Liver (tissue), 8 donors: ENCODE measurements at regions not wholly inside any gene's neighbourhood (a gene's known extent, or its start where the extent isn't known, plus 50 kb on each side); places are given as distances from the start of the nearest gene placed in this dataset.

Source experiments
- DNase-seq: peaks from one replicate; pipeline ENCODE4 v3.0.0-alpha.2; 2017; ENCODE audit warnings: low spot score
- H3K27ac ChIP-seq, 2 donors: one replicate each; pipeline ENCODE4 v1.7.0; 2013; ENCODE audit warnings: inconsistent platforms in 2 of 2, low read length in 2 of 2, control low read depth in 1 of 2, low read depth in 1 of 2, mild to moderate bottlenecking in 1 of 2
- H3K27me3 ChIP-seq, 4 donors: one replicate each; pipeline versions ENCODE4 v1.6.1 to v1.7.0; 2013; ENCODE audit warnings: low read length in 3 of 4, inconsistent platforms in 1 of 4, mild to moderate bottlenecking in 1 of 4, moderate library complexity in 1 of 4; ENCODE audit not compliant: control insufficient read depth in 4 of 4, insufficient read depth in 4 of 4
- H3K36me3 ChIP-seq, 4 donors: one replicate each; pipeline versions ENCODE4 v1.6.1 to v1.7.0; 2013; ENCODE audit warnings: low read length in 3 of 4, mild to moderate bottlenecking in 3 of 4, low read depth in 1 of 4, moderate library complexity in 1 of 4; ENCODE audit not compliant: control insufficient read depth in 4 of 4, insufficient read depth in 3 of 4
- H3K4me1 ChIP-seq, 4 donors: one replicate each; pipeline versions ENCODE4 v1.6.1 to v1.7.0; 2013; ENCODE audit warnings: low read length in 3 of 4, mild to moderate bottlenecking in 3 of 4, moderate library complexity in 1 of 4; ENCODE audit not compliant: control insufficient read depth in 4 of 4, insufficient read depth in 4 of 4
- H3K4me3 ChIP-seq, 3 donors: one replicate each; pipeline versions ENCODE4 v1.6.1 to v1.7.0; 2013; ENCODE audit warnings: low read length in 3 of 3, control low read depth in 1 of 3, low read depth in 1 of 3, mild to moderate bottlenecking in 1 of 3
- H3K9ac ChIP-seq, 2 donors: one replicate each; pipeline ENCODE4 v1.7.0; 2013; ENCODE audit warnings: low read length in 2 of 2, mild to moderate bottlenecking in 2 of 2, moderate library complexity in 2 of 2, control low read depth in 1 of 2, low read depth in 1 of 2
- H3K9me3 ChIP-seq, 4 donors: one replicate each; pipeline versions ENCODE4 v1.6.1 to v1.7.0; 2013; ENCODE audit warnings: low read length in 3 of 4; ENCODE audit not compliant: control insufficient read depth in 4 of 4
- EGR1 ChIP-seq, 2 donors: IDR thresholded peaks; 2 replicates each; pipeline ENCODE4 v1.6.1; 2016 to 2018; ENCODE audit warnings: antibody characterized with exemption in 2 of 2, low read depth in 2 of 2
- FOXA1 ChIP-seq: IDR thresholded peaks from 2 replicates; pipeline ENCODE4 v1.6.1; 2016; ENCODE audit warnings: antibody characterized with exemption
- FOXA2 ChIP-seq: IDR thresholded peaks from 2 replicates; pipeline ENCODE4 v1.6.1; 2016; ENCODE audit warnings: antibody characterized with exemption
- HNF4A ChIP-seq, 2 donors: conservative IDR thresholded peaks; 2 replicates each; pipeline ENCODE4 v1.6.1; 2016; ENCODE audit warnings: antibody characterized with exemption in 2 of 2, mild to moderate bottlenecking in 2 of 2
- HNF4G ChIP-seq: IDR thresholded peaks from 2 replicates; pipeline ENCODE4 v1.6.1; 2016; ENCODE audit warnings: antibody characterized with exemption
- JUND ChIP-seq, 2 donors: IDR thresholded peaks; 2 replicates each; pipeline ENCODE4 v1.6.1; 2016; ENCODE audit warnings: antibody characterized with exemption in 2 of 2
- RAD21 ChIP-seq, 2 donors: IDR thresholded peaks; 2 replicates each; pipeline ENCODE4 v1.6.1; 2016; ENCODE audit warnings: antibody characterized with exemption in 2 of 2, mild to moderate bottlenecking in 2 of 2
- RXRA ChIP-seq, 2 donors: IDR thresholded peaks; 2 replicates each; pipeline ENCODE4 v1.6.1; 2017 to 2018; ENCODE audit warnings: antibody characterized with exemption in 2 of 2, mild to moderate bottlenecking in 1 of 2
- SP1 ChIP-seq: IDR thresholded peaks from 2 replicates; pipeline ENCODE4 v1.6.1; 2018; ENCODE audit warnings: antibody characterized with exemption, mild to moderate bottlenecking
- TAF1 ChIP-seq: conservative IDR thresholded peaks from 2 replicates; pipeline ENCODE4 v1.6.1; 2016; ENCODE audit warnings: antibody characterized with exemption, mild to moderate bottlenecking
- YY1 ChIP-seq: IDR thresholded peaks from 2 replicates; pipeline ENCODE4 v1.6.1; 2016; ENCODE audit warnings: antibody characterized with exemption, mild to moderate bottlenecking
- WGBS: extraction: QIAGEN DNeasy Blood & Tissue Kit; methylation state at CpG from one replicate; pipeline ENCODE4 v1.1.7; 2013; 5-methylcytosine and 5-hydroxymethylcytosine counted together
- TF ChIP-seq, protein P1 (sequence below): fragments of 150-350 bp; IDR thresholded peaks from 2 replicates; pipeline ENCODE4 v1.5.1; 2017; ENCODE audit warnings: improper control_type of control experiment, low read depth, low read length; ENCODE audit not compliant: missing input control
- TF ChIP-seq, protein P2 (sequence below): IDR thresholded peaks from 2 replicates; pipeline ENCODE4 v1.6.1; 2016; ENCODE audit warnings: antibody characterized with exemption
- TF ChIP-seq, protein P3 (sequence below): IDR thresholded peaks from 2 replicates; pipeline ENCODE4 v1.6.1; 2016; ENCODE audit warnings: antibody characterized with exemption
- TF ChIP-seq, protein P4 (sequence below): IDR thresholded peaks from 2 replicates; pipeline ENCODE4 v1.6.1; 2016; ENCODE audit warnings: antibody characterized with exemption, mild to moderate bottlenecking
- TF ChIP-seq, protein P5 (sequence below): IDR thresholded peaks from 2 replicates; pipeline ENCODE4 v1.6.1; 2016; ENCODE audit warnings: antibody characterized with exemption
- donor health status: healthy.
- donor health status: healthy.
- donor health status: healthy.
- donor health status: healthy.
- donor health status: healthy.

DNA sequence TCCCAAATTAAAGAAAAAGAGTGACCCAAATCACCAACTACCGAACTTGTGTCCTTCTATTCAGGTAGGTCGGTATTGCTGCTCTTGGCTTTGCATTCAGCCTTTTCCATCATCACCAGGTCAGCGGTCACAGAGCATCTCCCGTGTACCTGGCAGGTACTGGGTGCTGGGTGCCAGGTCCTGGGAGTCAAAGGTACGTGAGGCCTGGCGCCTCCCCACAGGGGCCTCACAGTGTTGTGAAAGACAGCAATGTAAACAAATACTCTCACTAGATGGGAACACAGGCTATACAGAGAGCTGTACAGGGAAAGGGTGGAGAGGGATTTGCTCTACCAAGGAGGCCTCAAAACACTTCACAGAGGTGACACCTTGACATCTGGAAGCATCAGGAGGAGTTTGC lies 86.7 kb downstream of the ZIC5 start:
- TF ChIP-seq FOXA1 (peak; percentile 17), SP1 (peak; percentile 44), JUND (IDR thresholded peaks at IDR 0.05) (no peak), RXRA (IDR thresholded peaks at IDR 0.05) (peak; percentile 65 to 79), FOXA2 (peak; percentile 78), HNF4A (conservative IDR thresholded peaks at IDR 0.05) (peak; percentile 79 to 83), HNF4G (no peak), YY1 (peak; percentile 15), EGR1 (IDR thresholded peaks at IDR 0.05; ENCODE audit: low read depth in 2 of 2) (no peak), TAF1 (no peak), RAD21 (IDR thresholded peaks at IDR 0.05) (peak; percentile 40 to 56)
- TF ChIP-seq, protein P1, sequence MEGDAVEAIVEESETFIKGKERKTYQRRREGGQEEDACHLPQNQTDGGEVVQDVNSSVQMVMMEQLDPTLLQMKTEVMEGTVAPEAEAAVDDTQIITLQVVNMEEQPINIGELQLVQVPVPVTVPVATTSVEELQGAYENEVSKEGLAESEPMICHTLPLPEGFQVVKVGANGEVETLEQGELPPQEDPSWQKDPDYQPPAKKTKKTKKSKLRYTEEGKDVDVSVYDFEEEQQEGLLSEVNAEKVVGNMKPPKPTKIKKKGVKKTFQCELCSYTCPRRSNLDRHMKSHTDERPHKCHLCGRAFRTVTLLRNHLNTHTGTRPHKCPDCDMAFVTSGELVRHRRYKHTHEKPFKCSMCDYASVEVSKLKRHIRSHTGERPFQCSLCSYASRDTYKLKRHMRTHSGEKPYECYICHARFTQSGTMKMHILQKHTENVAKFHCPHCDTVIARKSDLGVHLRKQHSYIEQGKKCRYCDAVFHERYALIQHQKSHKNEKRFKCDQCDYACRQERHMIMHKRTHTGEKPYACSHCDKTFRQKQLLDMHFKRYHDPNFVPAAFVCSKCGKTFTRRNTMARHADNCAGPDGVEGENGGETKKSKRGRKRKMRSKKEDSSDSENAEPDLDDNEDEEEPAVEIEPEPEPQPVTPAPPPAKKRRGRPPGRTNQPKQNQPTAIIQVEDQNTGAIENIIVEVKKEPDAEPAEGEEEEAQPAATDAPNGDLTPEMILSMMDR: no peak
- TF ChIP-seq, protein P2, sequence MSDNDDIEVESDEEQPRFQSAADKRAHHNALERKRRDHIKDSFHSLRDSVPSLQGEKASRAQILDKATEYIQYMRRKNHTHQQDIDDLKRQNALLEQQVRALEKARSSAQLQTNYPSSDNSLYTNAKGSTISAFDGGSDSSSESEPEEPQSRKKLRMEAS: no peak
- TF ChIP-seq, protein P3, sequence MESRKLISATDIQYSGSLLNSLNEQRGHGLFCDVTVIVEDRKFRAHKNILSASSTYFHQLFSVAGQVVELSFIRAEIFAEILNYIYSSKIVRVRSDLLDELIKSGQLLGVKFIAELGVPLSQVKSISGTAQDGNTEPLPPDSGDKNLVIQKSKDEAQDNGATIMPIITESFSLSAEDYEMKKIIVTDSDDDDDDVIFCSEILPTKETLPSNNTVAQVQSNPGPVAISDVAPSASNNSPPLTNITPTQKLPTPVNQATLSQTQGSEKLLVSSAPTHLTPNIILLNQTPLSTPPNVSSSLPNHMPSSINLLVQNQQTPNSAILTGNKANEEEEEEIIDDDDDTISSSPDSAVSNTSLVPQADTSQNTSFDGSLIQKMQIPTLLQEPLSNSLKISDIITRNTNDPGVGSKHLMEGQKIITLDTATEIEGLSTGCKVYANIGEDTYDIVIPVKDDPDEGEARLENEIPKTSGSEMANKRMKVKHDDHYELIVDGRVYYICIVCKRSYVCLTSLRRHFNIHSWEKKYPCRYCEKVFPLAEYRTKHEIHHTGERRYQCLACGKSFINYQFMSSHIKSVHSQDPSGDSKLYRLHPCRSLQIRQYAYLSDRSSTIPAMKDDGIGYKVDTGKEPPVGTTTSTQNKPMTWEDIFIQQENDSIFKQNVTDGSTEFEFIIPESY: peak; percentile 39
- TF ChIP-seq, protein P4, sequence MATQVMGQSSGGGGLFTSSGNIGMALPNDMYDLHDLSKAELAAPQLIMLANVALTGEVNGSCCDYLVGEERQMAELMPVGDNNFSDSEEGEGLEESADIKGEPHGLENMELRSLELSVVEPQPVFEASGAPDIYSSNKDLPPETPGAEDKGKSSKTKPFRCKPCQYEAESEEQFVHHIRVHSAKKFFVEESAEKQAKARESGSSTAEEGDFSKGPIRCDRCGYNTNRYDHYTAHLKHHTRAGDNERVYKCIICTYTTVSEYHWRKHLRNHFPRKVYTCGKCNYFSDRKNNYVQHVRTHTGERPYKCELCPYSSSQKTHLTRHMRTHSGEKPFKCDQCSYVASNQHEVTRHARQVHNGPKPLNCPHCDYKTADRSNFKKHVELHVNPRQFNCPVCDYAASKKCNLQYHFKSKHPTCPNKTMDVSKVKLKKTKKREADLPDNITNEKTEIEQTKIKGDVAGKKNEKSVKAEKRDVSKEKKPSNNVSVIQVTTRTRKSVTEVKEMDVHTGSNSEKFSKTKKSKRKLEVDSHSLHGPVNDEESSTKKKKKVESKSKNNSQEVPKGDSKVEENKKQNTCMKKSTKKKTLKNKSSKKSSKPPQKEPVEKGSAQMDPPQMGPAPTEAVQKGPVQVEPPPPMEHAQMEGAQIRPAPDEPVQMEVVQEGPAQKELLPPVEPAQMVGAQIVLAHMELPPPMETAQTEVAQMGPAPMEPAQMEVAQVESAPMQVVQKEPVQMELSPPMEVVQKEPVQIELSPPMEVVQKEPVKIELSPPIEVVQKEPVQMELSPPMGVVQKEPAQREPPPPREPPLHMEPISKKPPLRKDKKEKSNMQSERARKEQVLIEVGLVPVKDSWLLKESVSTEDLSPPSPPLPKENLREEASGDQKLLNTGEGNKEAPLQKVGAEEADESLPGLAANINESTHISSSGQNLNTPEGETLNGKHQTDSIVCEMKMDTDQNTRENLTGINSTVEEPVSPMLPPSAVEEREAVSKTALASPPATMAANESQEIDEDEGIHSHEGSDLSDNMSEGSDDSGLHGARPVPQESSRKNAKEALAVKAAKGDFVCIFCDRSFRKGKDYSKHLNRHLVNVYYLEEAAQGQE: peak; percentile 41
- Histone ChIP-seq H3K9ac (no peak overlapping the region), H3K36me3 (no peaks in the 10 kb centered on the region), H3K9me3 (no peaks in the 10 kb centered on the region), H3K4me3 (no peak overlapping the region), H3K4me1 (peaks cover 2 to 10% (median 6%) of the 10 kb centered on the region in 4 donors), H3K27ac (no peak overlapping the region), H3K27me3 (no peaks in the 10 kb centered on the region)
- no peak for DNase-seq
- WGBS: 32% methylated on average over 6 of the region's 6 CpGs

DNA sequence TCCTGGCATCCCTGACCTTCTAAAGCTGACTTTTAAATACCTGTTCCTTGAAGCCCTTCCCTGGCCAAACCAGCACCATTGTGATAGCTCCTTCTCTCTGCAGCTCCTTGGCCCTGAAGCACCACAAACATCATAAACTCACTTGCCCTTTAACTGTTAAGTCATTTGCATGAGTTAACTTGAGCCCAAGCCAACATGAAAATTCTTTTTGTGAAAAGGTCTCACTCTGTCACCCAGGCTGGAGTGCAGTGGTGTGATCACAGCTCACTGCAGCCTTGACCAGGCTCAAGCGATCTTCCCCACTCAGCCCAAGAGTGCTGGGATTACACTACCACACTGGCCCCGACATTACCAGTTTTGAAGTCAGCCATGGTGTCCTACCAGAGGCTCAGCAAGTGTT lies 87.8 kb downstream of the ZIC5 start:
- DNase-seq: no peak
- H3K9me3 ChIP-seq: no peaks in the 10 kb centered on the region
- TF ChIP-seq, protein P5, sequence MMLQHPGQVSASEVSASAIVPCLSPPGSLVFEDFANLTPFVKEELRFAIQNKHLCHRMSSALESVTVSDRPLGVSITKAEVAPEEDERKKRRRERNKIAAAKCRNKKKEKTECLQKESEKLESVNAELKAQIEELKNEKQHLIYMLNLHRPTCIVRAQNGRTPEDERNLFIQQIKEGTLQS: no peak

More for the DNA sequence above, 87.8 kb downstream of the ZIC5 start:
- WGBS: 95% methylated on average over 2 of the region's 2 CpGs
- H3K4me1 ChIP-seq: peaks cover 2 to 10% (median 6%) of the 10 kb centered on the region in 4 donors
- no peaks in the 10 kb centered on the region for H3K27me3 ChIP-seq
- no peak overlapping the region for H3K27ac ChIP-seq
- no peaks in the 10 kb centered on the region for H3K36me3 ChIP-seq
- no peak overlapping the region for H3K4me3 ChIP-seq
- no peak overlapping the region for H3K9ac ChIP-seq
